Kidney epithelial cell (primary cell): ENCODE measurements at regions not wholly inside any gene's neighbourhood (a gene's known extent, or its start where the extent isn't known, plus 50 kb on each side); places are given as distances from the start of the nearest gene placed in this dataset.

Experiments used
- DNase-seq: peaks from one replicate; pipeline ENCODE4 v3.0.0-alpha.2; 2010; ENCODE audit warnings: low read depth
- H3K27me3 ChIP-seq: 2 replicates; pipeline ENCODE4 v1.6.0; 2011; ENCODE audit warnings: low read length; ENCODE audit not compliant: control insufficient read depth, insufficient read depth
- H3K36me3 ChIP-seq: 2 replicates; pipeline ENCODE4 v1.5.1; 2011; ENCODE audit warnings: low read length; ENCODE audit not compliant: control insufficient read depth, insufficient read depth
- H3K4me3 ChIP-seq: 2 replicates; pipeline ENCODE4 v1.5.1; 2011; ENCODE audit warnings: low read depth, mild to moderate bottlenecking, control low read depth, low read length
- TF ChIP-seq, protein P1 (sequence below): IDR thresholded peaks from 2 replicates; pipeline ENCODE4 v1.5.1; 2011; ENCODE audit warnings: mild to moderate bottlenecking, moderate library complexity, low read length, control low read depth, inconsistent platforms; ENCODE audit not compliant: insufficient read depth, poor library complexity, severe bottlenecking

DNA sequence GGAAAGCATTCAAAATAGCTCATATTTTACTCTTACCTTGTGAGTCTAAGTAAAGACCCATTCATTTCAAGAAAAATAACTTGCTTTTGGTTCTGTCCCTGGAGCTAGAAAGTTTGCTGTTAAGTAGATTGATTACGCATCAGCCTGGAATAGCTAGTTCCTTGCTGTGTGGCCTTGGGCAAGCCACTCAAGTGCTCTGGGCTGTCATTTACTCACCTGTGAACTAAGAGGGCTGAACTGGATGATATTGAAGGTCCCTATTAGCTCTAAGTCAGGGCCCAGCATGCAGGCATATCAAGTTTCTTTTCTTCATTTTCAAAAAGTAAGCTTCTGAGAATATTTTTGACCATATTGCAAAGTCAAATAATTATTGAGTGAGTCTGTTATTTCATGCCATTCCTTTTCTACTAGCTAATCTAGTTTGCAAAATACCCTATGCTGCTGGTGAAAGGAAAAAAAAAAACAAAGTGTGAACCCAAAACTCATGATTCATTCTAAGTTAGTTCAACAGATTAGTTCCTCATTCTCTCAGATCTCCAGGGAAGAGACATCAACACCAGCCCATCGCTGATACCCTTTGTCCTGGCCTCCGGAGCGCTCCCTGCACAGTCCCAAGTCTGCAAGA lies 106.5 kb upstream of the GMDS start:
- TF ChIP-seq, protein P1, sequence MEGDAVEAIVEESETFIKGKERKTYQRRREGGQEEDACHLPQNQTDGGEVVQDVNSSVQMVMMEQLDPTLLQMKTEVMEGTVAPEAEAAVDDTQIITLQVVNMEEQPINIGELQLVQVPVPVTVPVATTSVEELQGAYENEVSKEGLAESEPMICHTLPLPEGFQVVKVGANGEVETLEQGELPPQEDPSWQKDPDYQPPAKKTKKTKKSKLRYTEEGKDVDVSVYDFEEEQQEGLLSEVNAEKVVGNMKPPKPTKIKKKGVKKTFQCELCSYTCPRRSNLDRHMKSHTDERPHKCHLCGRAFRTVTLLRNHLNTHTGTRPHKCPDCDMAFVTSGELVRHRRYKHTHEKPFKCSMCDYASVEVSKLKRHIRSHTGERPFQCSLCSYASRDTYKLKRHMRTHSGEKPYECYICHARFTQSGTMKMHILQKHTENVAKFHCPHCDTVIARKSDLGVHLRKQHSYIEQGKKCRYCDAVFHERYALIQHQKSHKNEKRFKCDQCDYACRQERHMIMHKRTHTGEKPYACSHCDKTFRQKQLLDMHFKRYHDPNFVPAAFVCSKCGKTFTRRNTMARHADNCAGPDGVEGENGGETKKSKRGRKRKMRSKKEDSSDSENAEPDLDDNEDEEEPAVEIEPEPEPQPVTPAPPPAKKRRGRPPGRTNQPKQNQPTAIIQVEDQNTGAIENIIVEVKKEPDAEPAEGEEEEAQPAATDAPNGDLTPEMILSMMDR = no peak
- no peak for DNase-seq
- H3K36me3 ChIP-seq = no peaks in the 10 kb centered on the region
- no peaks in the 10 kb centered on the region for H3K27me3 ChIP-seq
- H3K4me3 ChIP-seq = no peak overlapping the region

DNA sequence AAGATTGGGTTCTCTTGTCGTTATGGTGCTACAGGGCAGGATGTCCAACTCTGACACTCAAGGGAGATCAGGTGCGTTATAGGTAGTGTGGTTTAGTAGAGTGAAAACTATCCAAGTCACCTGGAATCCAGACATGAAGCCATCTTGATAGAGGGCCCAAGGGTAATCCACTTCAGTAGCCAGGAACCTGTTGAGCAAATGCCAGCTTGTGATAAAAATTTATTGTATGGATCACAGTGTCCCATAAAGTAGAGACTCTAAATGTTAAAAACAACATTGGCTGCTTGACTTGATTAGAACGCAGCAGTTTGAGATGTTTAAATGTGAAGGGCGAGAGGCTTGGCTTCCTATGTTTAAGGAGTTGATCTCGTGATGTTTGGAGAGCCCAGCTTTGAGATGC lies 105.7 kb upstream of the GMDS start:
- H3K4me3 ChIP-seq = no peak overlapping the region
- no peaks in the 10 kb centered on the region for H3K36me3 ChIP-seq
- no peak for DNase-seq
- no peaks in the 10 kb centered on the region for H3K27me3 ChIP-seq
- TF ChIP-seq, protein P1 = no peak

DNA sequence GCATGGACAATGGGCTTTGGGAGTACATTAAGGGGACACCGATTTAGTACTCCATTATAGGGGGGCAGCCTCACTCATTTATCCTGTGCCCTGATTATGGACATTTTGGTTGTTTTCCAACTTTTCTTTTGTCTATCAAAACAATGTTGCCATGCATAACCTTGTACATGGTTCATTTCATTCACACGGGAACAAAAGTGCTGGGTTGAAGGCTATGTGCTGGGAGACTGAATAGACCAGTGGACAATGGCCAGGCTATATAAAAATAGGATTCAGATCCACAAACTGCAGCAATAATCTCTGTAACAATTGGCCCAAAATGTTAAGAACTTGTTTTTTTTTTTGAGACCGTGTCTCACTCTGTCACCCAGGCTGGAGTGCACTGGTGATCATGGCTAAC lies 100.7 kb upstream of the GMDS start:
- DNase-seq = no peak
- Histone ChIP-seq H3K27me3 (no peaks in the 10 kb centered on the region), H3K36me3 (no peaks in the 10 kb centered on the region), H3K4me3 (no peak overlapping the region)
- TF ChIP-seq, protein P1 = no peak

DNA sequence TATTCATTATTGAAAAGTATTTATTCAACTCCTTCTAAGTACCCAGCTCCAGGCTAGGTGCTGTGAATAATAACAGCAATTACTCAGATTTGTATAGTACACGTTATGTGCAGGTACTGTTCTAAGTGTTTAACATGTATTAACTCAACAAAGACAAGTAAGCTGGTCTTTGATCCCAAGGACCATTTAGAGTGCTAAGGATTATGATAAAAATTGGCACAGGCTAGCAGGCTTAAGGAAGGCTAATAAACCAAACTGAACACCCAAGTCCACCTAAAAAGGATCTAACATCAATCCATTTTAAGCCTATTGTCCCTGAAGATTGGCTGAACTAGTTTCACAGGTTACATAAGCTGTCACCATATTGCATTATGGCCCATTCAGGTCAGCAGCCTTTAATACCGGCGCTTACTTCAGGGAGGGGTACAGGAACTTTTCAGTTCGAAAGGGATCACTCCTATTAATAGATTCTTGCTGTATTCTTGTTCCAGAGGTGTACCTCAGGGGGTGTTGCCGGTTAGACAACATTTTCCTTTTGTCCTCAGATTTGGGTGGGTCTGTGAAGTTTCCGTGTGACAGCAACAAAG lies 99.0 kb upstream of the GMDS start:
- no peaks in the 10 kb centered on the region for H3K27me3 ChIP-seq
- no peak overlapping the region for H3K4me3 ChIP-seq
- no peaks in the 10 kb centered on the region for H3K36me3 ChIP-seq
- TF ChIP-seq, protein P1 = no peak
- no peak for DNase-seq

DNA sequence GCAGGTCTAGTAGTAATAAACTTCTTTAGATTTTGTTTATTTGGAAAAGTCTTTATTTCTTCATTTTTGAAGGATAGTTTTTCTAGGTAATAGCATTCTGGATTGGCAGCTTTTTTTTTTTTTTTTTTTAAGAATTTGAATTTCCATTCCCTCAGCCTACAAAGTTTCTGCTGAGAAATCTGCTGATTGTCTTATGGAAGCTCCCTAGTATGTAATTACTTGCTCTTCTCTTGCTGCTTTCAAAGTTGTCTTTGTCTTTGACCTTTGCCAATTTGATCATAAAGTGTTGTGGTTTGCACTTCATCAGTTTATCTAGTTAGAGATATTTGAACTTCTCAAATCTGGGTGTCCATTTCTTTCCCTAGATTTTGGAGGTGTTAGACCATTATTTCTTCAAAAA lies 82.2 kb upstream of the GMDS start:
- Histone ChIP-seq H3K36me3 (no peaks in the 10 kb centered on the region), H3K4me3 (no peak overlapping the region), H3K27me3 (no peaks in the 10 kb centered on the region)
- TF ChIP-seq, protein P1 = no peak
- no peak for DNase-seq
